Erythroblast (primary cell): ENCODE measurements at regions not wholly inside any gene's neighbourhood (a gene's known extent, or its start where the extent isn't known, plus 50 kb on each side); places are given as distances from the start of the nearest gene placed in this dataset.

ENCODE experiments used
- GATA1 ChIP-seq: IDR thresholded peaks from 2 replicates; pipeline ENCODE4 v1.6.1; 2011; ENCODE audit warnings: low read depth, mild to moderate bottlenecking, control low read depth, low read length, moderate library complexity
- POLR2A ChIP-seq: IDR thresholded peaks from 2 replicates; pipeline ENCODE4 v1.6.1; 2011; ENCODE audit warnings: mild to moderate bottlenecking, low read length

- no peak for TF ChIP-seq POLR2A
- no peak for TF ChIP-seq GATA1
Observed at GRCh38 chr12:108448246-108448645, 66.8 kb upstream of the FICD start.
